SW 1271 (cell line): ENCODE measurements at regions not wholly inside any gene's neighbourhood (a gene's known extent, or its start where the extent isn't known, plus 50 kb on each side); places are given as distances from the start of the nearest gene placed in this dataset.

Experiments
- DNase-seq, 2 experiments: peaks; one replicate each; lab custom pipeline; 2025; lab: John Stamatoyannopoulos, UW

DNA sequence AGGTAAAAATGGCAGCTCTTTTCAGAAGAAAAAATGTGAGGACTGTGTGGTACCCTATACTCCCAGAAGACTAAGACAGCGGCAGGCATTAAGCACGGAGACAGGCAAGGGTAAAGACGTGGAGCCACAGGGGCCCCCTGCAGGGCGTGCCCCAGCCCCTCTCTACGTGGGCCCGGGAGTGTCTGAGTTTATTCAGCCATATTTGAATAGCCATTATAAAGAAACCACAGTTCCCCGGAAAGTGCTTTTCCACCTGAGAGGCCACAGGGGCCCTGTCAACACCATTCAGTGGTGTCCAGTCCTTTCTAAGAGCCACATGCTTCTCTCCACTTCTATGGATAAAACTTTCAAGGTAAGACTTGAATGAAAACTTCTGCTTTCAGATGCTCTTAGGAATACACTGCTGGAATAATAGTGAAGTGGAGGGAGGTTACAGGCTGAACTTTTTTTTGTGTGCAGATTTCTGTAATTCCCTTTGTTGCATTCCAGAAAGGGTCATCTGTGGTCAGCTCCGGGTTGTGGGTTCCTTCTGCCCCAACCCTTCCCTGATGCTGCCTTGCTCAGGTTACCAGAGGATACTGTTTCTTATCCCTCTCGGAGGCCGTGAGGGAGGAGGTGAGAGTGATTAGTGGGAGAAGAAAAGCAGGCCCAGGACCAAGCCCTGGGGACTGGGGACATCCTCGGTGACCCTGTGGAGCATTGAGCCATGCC, 58.4 kb downstream of the SLC25A47 start:
- no peak for DNase-seq

DNA sequence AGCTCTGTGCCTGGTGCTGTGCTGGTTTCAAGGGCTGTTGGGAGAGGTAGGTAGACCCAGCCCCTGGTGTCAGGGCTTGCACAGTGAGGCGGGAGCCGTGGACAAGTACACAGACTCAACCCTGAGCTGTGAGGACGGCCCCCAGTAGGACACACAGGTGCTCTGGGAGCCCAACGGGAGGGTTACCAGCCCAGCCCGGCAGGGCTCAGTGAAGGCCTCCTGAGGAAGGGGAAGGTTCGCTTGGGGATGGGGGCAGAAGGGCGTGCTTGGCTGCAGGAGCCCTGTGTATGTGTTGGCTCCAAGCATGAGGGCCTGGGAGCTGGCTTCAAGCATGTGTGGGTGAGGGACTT, 58.9 kb downstream of the SLC25A47 start:
- DNase-seq, result no peak

DNA sequence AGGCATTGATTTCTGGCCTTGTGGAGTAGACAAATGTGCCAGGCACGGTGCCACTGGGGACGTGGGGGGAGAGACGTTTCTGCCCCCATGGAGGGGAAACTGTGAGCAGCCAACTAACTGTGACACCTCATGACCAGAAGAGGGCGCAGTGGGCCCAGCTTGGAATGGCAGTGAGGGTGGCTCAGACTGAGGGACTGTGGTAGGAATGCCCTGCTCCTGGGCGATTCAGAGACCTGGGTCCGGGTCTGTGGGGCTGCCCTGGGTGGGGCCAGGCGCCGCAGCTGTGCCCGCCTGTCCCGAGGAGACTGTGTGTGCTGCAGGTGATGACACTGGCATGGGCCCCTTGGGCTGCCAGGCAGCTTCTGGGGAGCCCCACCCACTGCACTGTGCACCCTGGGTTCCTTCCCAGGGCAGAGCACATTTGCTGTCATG, 60.6 kb downstream of the SLC25A47 start:
- DNase-seq, result peak in 1 of 2 experiments; percentile 44

DNA sequence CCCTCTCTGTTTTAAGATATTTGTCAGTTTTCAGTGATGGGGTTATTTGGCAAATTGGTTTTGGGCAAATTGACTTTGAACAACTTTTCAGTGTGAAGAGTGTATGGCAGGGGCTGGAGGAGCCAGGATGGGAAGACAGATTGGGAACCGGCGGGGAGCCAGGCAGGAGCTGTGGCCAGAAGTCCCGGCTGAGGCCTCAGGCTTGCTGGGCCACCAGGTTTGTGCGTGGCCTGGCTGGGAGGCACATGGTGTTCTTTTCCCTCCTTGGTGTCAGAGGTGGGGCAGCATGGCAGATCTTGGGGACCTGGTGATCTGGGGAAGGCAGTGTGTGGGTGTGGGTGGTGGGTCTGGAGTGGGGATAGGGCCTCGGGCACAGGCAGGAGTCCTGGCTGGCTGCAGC, 61.1 kb downstream of the SLC25A47 start:
- DNase-seq, result no peak

DNA sequence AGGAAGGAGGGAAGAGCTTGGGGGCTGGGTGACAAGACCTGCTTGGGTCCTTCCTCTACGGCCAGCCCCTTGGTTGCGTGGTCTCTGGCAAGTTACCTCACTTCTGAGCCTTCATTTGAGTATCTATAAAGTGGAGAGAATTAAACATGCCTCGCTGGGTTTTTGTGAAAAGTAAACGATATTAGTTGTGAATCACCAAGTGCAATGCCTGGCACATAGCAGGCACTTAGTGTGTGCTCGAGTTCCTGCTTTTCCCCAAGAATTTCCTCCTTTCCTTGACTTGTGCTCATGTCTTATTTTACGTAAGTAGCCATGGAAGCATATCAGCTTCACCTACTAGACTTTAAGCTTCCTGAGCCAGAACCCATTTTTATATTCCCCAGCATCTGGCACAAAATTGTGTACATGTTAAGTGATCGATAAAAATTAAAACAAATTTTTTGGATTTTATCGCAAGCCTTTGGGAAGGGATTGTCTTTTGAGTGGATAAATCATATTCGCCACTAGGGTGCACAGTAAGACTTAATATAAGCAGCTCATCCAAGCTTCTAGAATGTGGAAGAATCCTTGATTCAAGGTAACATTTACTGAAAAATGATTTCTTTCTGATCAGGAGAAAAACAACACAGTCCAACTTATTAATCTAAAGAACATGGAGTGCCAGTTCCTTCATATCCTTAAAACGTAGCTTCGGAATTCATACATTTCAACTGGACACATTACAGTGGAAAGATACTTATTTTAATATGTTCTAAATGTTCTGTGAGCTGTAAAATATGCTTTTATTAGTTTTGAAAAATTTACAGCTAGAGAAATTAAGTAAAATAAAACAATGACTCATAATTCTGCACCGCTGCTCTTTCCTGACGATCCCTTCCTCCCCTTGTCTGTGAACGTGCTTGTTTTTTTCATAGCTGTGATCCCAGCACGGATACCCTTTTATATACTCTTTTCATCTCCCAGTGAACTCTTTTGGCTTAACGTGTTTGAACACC, 62.0 kb downstream of the SLC25A47 start:
- peak in 1 of 2 experiments; percentile 44 for DNase-seq

DNA sequence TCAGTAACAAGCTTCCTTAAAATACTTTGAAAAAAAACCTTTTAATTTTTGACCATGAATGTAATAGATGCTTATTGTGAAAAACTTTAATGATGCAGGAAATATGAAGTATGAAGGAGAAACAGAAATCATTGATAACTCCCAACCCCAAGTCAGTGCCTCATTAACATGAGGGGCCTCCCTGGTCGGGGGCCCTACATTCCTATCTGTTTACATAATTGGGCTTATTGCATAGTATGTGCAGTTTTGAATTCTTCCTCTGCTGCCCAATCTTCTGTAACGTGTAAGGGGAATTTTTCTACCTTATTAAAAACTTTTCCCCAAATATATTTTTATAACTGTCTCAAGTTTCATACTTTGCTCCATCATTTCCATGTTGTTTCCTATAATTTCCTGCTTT, 63.0 kb downstream of the SLC25A47 start:
- DNase-seq, result no peak

DNA sequence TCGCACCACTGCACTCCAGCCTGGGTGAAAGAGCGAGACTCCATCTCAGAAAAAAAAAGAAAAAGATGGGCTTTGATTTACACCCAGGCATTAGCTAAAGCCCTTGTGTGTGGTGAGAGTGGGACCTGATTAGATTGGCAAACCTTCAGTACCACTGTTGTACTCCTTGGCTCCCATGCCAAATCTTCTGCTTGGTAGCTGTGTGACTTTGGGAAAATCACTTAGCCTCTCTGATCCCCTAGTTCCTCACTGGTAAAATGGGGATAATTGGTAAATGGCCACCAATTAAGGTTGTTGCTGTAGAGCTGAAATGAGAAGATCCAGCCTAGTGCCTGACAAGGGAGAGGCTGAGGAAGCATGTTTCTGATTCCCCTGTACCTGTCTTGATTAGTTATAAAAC, 63.7 kb downstream of the SLC25A47 start:
- no peak for DNase-seq

DNA sequence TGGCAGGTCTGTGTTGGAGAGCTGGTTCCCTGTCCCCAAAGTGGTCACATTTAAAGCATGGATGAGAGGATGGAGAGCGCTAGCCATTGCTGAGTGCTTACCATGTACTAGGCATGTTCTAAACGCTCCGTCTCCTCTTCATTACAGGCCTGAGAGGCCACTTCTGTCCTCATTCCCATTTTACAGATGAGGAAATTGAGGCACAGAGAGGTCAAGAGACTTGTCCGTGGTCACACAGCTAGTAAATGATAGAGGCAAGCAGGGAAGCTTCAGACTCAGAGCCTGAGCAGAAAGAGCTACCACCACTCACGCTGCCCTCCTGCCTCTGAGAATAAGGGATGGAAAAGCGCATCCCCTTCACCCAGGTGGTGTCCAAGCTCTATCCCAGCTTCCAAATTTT, 64.3 kb downstream of the SLC25A47 start:
- no peak for DNase-seq

DNA sequence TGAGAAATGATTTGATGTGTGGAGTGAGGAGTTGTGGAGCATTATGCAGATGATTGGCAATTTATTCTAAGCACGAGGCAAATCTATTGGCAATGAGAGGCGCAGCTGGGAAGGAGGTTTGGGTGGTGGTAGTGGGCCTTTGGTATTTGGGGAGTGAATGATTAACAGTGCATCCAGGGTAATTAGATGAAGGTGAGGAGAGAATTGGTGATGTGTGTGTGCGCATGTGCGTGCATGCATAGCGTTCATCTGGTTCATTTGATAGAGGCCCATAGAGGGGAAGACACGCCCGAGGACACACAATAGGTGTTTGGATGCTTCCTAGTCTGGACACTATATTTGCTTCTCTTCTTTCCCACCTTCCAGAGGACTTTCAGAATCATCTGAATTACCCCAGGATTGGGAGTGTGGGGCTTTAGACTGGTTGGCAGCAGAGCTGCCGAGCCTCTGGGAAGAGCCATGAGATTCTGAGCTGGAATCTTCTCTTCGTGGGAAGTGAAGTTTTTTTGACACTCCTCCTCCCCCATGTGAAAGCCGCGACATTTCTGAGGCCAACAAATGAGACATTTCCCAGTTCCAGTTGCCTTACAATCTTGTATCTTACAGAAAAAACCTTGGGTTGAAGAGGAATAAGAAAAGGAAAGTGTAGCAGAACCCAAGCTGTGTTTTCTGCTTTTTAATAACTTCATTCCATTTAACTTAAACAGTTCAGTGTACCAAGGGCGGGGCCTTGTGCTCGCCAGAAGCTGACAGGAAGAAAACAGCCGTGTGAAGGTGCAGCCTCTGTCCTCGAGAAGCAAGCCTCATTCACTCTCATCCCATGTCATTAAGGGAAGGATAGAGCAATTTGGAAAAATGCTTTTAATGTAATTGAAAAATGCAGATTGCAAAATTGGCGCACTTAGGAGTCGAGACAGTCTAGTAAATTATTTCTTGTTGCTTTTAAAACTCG, 65.2 kb downstream of the SLC25A47 start:
- DNase-seq, result no peak

DNA sequence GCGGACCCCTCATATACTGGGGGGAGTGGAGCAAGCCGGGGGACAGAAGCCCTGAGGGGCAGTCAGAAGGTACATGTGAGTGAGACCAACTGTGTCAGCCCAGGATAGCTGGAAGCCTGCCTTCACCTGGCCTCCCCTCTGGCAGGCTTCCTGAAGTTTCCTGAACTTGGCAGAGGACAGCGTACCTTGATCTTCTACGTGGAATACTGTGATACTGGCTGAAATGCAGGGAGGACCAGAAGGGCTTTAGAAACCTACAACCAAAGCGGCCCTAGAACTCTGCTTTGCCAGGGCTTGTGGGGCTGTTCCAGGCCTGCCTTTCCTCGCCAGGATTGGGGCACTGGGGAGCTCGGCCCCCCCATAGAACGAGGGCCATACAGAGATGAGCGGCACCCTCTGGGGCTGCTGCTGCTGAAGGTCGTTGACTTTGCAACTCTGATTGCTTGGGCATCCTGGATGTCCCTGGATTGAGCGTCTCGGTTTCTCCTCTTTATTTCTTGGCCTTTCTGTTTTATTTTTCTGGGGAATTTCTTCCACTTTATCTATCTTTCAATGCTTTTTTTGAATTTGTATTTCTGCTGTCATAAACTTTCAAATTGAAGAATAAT, 66.5 kb downstream of the SLC25A47 start:
- no peak for DNase-seq

DNA sequence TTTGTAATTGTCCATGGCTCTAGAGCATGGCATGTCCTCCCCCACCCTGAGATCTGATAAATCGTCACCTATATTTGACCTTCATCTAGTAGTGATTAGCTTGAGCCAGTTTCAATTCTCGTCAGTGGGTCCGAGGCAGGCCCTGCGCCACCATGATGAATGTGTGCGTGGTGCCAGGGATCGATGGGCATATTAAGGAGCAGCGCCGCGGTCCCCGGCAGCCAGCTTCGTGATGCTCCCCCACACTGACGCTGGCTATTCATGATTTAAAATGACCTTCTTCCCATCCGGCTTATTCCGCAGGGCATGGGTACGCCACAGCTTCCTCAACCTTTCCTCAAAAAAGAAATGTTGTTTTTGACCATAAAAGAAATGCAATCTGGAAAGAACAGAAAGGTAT, 68.0 kb downstream of the SLC25A47 start:
- no peak for DNase-seq

DNA sequence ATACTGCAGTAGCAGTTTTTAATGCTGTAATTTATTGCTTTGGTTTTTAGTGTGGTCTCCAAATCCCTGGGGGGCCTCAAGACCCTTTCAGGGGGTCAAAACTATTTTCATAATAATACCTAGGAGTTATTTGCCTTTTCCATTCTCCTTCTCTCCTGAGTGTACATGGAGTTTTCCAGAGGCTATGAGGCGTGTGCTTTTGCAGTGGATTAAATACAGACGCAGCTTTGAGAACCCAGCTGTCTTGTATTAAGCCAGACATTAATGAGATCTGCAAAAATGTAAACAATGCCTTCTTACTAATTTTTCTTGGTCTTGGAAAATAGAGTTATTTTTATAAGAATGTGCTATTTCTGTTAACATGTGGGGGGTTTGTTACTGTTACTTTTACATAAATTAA, 68.6 kb downstream of the SLC25A47 start:
- no peak for DNase-seq

DNA sequence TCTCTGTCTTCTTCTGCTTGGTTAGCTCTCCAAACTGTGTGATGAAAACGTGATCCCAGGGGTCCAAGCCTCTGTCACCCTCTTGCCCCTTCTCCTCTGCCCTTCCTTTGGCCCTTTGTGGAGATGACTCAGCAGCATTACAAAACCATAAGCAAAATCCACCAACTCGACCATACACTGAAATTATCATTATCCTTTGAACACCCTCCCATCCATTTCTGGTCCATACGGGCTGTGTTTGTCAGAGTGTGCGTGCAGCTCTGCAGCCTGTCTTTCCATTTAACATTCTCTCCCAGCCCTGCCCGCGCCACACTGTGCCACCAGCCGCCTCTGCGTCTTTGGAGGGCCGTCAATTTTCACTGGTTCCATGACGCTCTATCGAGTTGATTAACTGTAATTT, 69.2 kb downstream of the SLC25A47 start:
- no peak for DNase-seq

DNA sequence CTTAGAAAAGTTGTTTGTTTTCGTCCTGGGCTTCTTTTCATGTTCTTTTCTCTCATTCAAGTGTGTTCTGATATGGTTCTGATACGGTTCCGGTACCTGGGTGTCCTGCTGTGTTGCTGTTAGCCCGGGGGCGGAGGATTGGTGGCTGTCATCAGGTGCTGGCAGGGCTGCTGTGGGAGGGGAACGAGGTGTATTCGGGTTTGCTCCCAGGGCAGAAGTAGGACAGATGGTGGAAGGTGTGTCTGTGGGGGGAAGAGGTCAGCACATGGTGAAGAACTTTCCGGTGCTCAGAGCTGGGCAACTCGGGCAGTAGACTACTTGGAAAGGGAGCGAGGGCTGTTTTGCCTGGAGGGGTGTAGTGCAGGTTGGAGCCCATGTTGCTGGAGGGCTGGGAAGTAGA, 70.2 kb downstream of the SLC25A47 start:
- DNase-seq, result no peak

DNA sequence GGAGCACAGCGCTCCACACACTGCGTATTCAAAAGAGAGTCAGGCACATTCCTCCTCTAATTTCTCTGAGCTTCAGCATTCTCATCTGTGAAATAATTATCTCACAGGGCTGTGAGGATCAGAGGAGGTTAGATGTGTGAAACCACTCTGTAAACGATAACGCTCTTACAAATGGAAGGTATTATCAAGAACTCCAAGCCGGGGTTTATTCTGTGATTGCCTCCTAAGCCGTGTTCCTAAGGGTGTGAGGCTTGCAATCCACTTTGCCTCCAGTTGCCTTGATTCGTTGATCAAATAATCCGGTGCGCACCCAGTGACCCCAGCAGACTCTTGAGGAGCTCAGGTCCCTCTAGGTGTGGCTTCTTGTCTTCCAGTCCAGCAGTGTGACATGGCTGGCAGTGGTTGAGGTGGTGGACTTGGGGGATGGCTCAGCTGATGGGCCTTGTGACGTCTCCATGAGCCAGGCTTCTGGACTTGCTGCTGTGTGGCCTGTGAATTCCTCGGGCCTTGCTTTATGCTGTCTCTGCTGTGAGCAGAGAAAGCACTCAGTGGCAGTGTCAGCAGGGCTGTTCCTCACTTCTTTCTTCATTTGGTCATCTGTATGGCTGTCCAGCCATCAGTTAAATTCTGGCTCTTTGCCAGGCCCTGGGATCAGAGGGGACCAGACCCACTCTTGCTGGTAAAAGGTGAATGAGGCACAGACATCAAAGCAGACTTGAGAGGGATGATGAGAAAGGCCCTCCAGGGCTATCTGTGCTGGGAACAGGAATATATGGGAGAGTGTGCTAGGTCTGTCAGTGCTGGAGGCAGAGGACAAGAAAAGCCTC, 71.0 kb downstream of the SLC25A47 start:
- no peak for DNase-seq

DNA sequence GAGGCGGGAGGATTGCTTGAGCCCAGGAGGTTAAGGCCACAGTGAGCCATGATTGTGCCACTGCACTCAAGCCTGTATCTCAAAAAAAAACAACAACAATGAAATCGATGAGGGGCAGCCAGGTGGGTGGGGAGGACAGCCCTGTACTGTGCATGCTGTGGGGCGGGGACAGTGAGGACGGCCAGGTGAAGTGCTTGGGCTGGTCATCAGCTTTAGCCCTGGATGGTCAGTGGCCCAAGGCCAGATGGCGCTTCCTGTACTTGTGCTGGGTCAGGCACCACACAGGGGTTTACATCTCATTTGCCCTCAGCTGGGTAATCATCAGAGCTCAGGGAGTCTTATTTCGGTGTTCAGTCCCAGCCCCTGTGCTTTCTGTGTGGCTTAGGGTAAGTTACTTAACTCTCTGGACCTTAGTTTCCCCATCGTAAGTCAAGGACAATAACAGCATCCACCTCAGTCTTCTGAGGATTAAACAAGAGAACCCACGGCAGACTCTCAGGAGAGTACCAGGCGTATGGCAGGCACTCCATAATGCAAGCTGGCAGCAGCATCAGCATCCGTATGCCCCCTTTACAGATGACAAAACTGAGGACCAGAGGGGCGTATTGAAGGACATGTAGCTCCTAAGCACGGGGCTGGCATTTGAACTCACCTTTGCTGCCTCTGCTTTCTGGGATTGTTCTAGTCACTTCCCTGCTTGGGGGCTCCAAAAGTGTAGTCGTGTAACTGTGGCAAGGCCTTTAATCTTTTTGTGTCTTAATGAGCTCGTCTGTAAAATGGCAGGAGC, 71.9 kb downstream of the SLC25A47 start:
- DNase-seq, result no peak

DNA sequence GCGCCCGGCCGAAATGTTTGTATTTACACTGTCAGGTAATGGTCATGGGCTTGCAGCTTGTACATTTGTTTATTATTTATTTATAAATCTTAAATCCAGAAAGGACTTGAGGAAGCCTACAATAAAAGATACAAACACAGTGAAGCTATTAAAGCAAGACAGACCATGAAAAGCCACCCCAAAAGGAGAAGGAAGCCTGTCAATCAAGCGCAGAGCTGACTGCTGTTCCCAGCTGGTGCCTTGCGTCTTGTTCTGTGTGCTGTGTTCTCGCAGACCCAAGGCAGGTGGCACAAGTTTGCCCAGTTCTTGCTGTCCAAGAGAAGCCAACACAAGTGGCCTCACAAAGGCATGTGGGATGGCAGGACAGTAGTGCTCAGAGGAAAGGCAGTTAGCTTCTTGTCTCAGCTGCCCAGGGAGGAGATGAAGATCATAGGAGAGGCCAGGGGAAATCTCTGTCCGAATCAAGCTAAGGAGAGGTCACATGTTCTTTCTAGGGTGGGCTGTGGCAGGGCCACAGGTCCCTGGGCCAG, 73.2 kb downstream of the SLC25A47 start:
- no peak for DNase-seq

DNA sequence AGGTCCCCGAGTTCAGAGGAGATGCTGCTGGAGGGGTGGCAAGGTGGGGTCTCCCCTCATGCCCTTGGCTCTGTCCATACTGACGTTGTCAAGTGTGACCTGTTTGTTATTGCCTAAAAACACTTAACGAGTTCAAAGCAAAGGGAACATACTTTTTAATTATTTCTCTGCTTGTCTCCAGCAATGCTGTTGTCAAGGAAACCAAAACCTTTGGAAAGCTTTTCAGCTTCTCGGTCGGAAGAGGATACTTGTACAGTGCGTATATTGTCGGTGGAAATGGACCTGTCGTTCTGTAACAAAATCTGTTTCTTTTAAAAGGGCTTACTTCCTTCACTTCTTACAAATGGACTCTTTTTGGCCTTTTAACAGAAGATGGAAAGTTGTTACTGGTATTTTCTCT, 73.9 kb downstream of the SLC25A47 start:
- no peak for DNase-seq

DNA sequence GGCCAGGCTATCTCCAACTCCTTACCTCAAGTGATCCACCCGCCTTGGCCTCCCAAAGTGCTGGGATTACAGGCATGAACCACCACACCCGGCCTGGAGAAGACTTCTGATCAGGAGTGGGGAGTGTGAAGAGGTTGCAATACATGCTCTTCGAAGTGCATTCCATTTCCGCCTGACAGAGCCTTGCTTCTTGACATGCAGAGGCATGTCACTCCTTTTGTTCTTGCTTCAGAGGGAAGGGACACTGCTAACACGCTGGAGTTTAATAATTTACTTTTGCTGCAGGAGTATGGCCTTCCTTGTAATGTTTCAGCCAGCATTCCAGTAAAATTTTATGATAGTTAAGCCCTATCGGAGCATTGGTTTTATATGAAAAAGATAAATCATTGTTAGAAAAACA, 74.9 kb downstream of the SLC25A47 start:
- no peak for DNase-seq
